GM21526 (cell line): ENCODE measurements at regions not wholly inside any gene's neighbourhood (a gene's known extent, or its start where the extent isn't known, plus 50 kb on each side); places are given as distances from the start of the nearest gene placed in this dataset.

Source experiments
- ATAC-seq: cut with Tn5 transposase; IDR thresholded peaks from one replicate; pipeline ENCODE4 v1.9.1; 2021; ENCODE audit warnings: moderate library complexity; ENCODE audit not compliant: unreplicated experiment, low FRiP score

DNA sequence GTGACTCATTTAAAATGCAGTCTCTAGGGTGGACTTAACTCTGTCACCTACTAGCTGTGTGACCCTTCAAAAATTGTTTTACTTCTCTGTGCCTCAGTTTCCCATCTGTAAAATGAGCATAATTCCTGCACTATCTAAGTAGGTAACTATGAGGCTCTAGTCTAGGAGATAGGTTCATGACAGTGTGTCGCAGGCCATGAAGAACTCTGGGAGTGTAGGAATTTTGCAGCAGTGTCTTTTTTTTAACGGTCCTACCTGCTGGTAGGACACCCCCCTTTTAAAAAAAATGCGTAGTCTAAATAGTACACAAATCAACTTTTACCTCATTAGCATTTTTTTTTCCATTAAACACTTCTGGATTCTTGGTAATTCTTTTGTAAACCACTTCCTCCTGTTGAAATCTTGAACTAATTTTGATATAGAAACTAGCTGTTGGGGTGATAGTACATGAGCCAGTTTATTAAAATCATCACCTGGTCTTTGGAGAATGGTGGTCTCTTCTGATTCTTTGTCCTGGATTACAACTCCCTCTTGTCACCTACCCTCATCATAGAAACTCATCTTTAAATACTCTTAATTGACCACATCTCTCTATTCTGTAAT, 86.0 kb upstream of the SLC38A2 start:
- no peak for ATAC-seq

DNA sequence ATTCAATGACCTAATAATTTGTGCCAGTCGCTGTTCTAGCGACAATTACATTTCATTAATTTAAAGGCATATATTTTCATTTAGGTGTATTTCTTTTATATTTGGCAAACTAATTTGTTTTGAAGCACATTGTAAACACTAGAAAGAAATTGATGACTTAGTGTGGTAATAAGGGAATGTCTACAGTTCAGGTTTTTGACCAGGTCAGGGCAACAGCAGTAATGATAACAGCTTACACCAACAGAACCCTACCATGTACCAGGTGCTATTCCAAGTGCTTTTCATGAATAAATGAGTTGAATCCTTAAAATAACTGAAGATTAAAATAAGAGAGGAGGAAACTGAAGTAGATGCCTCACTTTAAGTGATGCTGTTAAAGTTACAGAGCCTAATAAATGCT, 85.4 kb upstream of the SLC38A2 start:
- no peak for ATAC-seq

DNA sequence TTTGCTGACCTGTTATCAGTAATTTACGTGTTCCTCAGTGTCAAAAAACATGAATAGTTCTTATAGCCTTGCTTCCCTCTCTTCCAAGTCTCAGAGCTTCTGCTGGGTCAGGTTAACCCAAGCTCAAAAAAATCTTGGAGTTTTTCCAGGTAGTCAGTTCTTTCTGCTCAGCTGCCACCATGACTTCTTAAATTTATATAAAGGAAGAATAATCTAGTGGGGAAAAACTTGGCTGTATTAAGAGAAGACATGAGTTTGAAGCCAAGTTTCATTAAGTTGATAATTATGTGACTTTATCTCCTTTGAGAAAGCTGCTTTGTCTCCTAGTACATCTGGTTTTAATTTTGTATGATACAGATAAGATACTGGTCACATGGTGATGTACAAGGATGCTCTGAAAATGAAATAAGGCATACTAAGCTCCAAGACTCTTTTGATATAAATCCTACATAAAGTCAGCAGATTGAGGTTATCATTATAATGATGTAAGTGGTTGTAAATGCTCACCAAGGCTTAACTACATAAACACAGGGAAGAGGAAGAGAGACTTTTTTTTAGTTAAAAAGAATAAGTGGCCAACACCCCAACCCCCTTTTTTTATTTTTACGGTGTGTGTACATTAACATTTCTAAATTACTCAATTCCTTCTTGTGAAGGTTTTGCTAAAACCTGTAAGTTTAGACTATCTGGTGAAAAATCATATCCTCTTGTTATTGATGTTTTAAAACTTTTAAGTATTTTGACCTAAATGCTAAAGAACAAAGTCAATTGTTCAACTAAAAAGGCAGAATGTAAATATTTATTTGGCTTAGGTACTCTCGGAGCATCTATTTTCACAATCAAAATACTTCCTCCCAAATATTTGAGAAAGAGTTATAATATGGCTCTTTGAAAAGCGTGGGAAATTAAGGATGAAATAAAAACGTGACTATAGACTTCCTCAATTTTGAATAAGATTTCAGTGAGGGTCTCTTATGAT, 84.1 kb upstream of the SLC38A2 start:
- ATAC-seq = no peak

DNA sequence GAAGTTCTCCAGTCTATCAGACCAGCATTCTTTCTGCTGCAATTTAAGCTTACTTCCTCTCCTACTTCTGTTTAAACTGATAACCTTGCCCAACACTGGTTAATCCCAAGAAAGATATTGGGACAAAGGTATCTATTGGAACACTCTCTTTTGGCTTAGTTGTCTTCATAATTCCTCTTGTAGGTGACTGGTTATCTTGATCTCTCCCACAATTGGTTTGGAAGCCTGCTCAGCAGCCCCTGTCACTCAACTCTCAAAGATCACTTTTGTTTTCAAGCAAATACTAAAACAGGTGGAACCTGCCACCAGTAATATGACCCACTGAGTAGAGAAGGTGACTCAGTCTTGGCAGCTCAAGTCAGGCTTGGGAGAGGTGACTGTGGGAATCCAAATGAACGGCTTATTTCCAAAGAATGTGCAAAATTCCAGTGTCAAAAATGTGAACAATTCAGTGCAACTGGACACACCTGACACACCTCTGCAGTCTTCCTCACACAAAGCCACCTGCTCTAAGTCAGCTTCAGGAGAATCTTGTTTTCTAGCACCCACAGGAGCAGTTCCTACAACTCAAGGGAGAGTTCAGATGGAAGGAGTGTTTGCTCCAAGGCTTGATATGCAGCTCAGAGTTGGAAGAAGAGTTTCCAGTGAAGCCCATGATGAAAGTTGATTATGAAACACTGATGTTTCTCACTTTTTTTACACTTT, 83.2 kb upstream of the SLC38A2 start:
- no peak for ATAC-seq

DNA sequence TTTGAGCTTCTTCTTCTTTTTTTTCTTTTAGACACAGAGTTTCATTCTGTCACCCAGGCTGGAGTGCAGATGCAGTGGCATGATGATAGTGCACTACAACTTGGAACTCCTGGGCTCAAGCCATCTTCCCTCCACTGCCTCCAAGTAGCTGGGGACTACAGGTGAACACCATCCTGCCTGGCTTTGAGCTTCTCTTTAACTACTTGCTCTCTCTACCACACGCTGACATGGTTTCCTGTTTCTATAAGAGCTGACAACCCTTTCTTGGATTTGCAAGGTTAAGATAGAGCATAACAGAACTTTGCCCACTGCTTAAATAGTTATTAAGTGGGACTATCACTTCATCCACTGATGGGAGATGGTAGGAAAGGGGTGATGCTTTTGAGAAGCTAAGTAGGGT, 82.4 kb upstream of the SLC38A2 start:
- ATAC-seq = no peak

DNA sequence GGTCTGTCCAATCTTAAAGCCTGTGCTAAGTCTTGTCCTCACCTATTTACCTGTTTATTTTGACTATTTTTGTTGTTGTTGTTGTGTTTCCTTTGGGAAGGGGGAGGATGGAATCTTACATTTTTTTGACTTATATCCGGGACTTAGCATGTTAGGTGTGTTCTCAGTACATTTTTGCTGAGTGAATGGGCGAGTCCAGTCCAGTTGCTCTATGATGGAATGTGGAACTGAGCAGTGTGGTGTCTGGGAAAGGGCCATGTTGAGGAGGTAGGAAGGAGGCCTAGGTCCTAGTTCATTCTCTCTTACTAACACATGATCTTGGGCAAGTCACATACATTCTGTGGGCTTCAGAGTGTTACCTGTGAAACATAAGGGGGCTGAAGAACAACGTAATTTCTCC, 80.9 kb upstream of the SLC38A2 start:
- no peak for ATAC-seq

DNA sequence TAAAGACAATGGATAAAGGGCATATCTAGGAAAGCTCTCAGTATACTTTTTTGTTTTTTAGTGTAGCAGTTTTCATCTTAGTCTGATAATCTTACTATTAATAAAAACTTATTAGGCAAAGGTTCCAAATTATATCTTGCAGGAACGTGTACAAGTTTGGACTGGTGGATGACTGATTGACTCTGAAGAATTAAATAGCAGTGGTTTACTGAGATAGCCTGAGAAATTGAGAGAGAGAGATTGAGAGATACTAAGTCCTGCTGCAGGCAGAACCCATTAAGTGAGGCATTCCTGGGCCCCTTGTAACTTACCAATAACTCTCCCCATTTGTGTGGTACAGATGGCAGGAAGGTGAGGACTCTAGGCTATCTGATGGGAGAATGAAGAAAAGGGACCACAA, 80.2 kb upstream of the SLC38A2 start:
- no peak for ATAC-seq

DNA sequence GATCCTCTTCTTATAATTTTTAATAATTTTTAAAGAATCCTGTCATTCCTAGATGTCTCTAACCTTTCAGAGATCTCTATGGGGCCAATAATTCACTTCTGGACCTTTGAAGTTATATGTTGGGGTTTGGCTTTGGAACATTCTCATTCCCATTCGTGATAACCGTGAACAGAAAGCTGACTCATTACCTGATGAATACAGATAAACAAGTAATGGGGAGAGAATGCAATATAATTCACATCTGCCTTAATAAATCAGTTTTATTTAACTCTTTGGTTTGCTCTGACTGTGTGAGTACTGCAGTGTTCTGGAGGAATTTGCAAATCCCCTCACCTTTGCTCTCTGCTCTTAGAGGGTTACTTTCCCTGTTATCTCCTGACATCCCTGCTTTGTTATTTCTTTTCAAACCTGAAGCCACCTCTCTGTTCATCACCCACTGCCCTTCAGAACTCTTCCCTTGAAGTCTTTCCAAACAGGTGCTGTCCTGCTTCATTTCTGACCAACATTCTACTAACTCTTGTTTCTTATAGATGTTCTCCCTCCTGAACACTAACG, 79.6 kb upstream of the SLC38A2 start:
- ATAC-seq = no peak

DNA sequence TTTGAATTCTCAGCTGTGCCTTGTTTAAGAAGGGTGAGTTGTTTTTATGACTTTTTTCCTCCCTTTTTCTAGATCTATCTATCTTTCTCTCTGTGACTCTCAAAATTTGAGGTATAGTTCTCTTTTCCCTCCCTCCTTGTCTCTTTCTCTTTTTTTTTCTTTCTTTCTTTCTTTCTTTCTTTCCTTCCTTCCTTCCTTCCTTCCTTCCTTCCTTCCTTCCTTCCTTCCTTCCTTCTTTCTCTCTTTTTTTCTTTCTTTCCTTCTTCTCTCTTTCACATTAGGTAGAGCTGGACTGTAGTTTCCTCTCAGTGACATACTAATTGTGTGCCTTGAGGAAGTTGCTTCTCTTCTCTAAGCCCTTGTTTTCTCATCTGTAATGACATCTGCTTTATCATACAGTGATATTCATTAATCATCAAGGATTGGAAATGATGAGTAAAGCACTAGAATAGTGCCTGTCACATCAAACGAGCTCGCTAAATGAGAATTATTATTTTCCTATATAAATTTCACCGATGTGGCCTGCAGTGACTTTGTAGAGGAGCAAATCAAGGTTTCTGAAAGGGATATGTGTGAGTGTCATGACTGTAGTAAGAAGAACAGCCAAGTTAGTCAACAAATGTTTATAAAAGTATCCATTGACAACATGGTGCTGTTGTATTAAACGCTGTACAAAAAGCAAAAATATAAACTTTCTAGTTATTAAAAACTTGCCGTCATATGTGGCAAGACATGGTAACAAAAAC, 78.9 kb upstream of the SLC38A2 start:
- no peak for ATAC-seq

DNA sequence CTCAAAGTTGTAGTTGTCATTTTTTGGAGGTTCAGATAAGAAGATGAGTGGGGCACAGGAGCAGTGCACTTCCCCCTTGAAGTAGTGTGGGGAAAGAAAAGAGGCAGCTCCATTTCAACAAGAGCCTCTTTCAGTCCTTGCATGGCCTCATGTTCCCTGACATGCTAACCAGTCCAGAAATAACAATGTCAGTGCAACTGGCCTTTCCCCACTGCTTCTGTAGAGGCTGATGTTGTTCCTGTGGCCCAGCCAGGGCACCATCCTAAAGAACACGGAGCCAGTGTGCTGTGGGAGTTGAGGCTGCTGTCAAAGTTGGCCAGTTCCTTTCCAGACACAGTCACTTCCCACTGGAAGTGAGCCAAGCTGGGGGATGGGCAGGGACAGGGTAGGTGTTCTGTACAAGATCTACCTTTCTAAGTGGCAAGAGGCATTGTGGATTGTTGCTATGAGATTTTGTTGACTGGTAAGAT, 77.7 kb upstream of the SLC38A2 start:
- no peak for ATAC-seq

DNA sequence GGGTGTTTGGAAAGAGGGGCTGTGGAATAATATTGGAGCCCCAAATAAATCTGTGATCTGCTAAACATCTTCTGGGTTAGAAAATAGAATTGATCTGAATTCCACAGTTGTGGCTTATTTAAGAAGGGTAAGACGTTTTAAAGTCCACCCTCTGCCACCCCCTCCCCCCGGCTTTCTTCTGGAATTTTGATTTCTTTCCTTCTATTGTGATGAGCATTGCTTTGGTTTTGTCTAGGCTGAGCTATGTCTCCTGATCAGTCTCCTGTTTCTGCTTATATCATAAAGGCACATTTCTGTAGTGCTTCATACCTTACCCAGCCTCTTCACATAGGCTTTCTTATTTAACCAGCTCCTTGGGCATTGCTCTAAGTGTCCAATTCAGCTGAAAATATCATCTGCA, 77.3 kb upstream of the SLC38A2 start:
- no peak for ATAC-seq

DNA sequence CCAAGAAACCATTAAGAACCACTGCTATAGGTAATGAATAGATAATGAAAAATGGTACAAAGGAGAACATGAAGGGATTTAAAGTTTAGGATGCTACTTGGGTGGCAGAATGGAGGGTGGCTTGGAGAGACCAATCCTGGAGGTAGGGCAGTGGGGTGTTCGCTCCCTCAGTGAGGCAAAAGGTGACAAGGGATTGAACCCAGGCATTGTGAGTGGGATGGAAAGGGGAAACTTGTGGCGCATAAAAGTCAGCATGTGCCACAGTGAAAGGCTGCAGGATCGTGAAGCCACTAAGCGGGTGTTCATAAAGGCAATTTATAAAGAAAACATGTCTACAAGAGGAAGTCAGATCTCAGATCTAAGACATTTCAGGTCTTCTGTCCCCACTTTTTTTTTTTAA, 76.7 kb upstream of the SLC38A2 start:
- no peak for ATAC-seq

DNA sequence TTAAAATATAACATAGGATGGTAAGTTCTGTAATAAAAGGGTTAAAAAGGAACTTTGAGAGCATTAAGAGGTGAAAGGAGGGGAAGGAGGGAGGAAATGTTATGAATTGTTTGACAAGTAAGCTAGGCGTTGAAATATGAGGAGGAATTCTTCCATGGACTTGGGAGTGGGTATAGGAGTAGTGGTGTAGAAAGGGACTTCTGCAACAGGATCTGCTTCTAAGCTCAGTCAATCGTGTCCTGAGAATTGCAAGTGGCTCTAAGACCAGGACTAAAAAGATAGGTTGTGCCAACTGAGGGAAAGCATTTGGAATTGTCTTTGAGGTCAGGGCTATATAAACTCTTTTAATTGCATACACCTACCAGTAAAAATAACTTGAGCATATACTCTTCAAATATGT, 74.1 kb upstream of the SLC38A2 start:
- no peak for ATAC-seq

DNA sequence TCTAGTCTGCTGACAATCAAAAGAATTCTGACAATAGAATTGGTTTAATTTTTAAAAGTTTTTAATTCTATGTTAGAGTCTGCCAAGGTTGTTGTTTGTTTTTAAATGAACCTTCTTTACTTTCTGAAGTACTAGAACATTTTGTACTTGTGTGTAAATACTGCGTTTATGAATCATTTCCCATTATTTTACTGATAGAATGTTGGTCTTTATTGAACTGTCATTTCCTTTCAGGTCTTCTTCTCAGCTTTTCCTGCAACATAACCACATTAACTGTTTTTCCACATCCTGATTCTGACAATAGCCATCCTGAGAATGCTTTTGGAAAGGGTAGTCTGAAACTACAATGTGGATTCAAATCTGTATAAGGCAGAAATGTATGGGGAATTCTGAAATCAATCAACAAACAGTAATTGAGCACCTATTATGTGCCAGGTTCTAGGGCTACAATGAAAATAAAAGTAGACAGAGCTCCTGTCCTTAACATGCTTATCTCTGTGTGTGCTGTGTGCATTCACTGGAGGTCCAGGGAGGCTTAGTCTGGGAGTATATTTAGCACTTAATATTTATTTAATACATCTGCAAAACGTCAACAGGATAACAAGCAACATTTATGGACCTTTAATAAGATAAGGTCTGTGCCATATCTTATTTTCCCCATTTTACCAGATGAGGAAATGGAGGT, 73.1 kb upstream of the SLC38A2 start:
- ATAC-seq = no peak

DNA sequence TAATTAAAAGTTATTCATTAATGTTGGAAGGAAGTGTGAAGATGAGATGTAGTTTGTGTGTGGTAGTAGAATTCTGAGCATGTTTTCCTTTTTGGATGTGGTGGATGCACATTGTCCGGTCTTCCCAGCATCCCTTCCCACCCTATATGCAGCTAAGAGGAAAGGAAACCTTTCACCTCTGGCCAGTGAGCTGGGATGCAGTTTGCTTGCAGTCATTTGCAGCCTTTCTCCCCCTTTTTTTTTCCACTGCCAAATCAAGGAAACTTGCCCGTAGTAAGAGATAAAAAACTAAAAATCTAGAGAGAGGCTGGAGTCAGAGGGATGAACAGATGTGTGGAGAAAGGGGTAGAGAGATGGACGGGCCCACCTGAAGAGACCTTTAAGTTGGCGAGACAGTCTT, 72.5 kb upstream of the SLC38A2 start:
- no peak for ATAC-seq

DNA sequence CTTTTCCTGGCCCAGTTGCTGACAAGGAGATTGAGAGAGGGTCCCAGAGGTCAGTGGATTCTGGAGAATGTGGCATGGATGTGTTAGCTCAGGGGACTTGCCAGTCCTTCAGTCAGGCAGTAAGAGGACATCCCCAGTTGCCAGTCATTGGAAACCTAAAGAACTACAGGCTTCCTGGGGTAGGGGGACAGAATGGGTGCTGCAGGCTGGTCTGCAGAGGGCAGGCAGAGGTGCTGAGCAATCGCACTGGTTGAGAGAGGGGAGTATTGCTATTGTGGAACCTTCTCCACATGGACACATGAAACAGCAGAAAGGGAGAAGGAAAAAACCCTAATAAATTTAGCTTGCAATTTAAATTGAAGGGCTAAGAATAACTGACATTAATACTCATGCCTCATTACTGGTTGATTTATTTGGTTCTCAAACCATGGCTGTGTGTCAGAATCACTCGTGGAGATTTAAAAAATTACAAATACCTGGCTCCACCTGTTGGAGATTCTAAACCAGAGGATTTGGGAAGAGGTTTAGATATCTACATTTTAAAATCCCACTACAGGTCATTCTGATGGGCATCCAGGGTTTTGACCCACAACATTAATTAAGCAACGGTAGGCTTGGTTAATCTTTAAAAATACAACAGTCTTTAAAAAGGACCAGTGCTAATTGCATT, 71.2 kb upstream of the SLC38A2 start:
- no peak for ATAC-seq

DNA sequence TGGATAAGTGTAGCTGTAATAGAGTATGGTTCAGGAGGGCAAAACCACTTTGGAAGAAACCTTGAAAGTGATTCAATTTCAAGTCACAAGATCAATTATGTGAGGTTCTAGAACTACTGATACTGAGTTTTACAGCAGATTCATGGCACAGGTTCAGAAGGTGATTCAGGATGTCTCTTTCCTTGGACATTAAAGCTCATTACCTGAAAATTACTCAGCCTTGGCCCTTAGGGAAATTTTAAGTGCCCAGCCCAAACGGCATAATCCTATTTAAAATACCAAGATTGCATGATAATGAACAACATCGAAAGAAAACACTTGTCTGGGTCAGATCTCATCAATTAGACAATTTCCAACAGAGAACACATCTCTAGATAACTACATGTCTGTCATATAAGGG, 70.2 kb upstream of the SLC38A2 start:
- ATAC-seq = no peak

DNA sequence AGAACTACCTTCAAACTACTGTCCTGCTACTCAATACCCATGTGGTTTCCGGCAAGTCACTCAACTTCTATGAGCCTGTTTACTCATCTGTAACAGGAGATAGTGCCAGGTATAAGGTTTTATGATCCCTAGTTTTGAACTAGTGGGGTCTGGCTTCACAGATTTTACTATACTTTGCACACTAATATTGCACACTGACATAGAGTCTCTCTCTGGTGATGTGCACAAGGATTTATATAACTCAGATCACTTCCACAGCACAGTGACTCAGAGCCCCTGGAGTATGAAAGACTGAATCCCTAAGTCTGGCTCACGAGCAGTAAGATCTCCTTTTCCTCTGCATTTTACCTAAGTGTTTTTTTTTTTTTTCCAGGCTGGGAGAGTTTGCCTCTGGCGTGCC, 69.7 kb upstream of the SLC38A2 start:
- ATAC-seq = no peak

DNA sequence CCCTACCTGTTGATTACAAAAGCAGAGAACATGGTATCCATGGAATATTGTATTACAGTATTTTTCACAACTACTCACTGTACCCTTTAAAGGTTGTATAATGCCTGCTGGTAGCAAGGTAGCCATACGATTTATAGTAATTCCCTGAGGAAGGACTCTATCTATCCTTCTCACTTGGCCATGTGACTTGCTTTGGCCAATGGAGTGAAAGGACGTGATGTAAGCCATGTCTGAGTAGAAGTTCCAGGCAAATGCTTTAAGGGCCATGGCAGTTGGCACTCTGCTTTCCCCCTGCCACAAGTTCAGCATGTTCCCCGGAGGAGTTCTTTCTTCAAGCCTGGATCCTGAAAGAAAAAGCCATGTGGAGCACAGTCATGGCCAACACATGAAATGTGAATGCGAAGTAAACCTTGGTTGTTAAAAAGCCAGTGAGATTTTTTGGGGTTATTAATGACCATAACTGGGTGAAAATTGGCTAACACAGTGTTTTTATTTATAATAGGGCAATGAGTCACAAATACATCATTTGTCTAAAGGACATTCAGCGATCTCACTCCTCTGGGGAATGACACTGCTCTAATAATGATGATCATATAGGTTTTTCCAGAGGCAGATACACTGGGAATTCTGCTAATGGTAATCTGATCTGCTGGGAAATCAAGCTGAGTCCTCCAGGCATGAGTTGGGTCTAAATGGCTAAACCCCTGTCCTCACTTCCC, 67.4 kb upstream of the SLC38A2 start:
- ATAC-seq = no peak
